ENCODE measurements at regions not wholly inside any gene's neighbourhood (a gene's known extent, or its start where the extent isn't known, plus 50 kb on each side); places are given as distances from the start of the nearest gene placed in this dataset.

DNA sequence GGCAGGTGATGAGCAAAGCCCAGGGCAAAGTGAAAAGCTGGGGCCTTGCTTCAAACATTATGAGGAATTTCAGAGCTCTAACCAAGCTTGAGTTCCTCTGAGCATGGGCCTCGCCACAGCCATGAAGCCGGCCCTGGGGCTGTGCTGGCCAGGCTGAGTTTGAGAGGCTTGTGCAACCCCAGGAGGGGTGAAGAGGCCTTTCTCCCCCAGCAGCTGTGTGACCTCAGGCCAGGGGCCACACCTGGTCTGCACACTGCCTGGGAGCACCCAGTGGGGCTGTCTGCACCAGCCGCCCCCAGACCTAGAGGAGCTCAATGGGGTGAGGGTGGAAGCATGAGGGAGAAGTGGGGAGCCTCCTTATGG is 204.9 kb upstream of the C14orf180 start:
- TF ChIP-seq, protein P1, sequence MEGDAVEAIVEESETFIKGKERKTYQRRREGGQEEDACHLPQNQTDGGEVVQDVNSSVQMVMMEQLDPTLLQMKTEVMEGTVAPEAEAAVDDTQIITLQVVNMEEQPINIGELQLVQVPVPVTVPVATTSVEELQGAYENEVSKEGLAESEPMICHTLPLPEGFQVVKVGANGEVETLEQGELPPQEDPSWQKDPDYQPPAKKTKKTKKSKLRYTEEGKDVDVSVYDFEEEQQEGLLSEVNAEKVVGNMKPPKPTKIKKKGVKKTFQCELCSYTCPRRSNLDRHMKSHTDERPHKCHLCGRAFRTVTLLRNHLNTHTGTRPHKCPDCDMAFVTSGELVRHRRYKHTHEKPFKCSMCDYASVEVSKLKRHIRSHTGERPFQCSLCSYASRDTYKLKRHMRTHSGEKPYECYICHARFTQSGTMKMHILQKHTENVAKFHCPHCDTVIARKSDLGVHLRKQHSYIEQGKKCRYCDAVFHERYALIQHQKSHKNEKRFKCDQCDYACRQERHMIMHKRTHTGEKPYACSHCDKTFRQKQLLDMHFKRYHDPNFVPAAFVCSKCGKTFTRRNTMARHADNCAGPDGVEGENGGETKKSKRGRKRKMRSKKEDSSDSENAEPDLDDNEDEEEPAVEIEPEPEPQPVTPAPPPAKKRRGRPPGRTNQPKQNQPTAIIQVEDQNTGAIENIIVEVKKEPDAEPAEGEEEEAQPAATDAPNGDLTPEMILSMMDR (conservative IDR thresholded peaks at IDR 0.05), result no peak
- no peak for TF ChIP-seq EZH2 (IDR thresholded peaks at IDR 0.05; ENCODE audit: low read depth)
